ENCODE measurements at regions not wholly inside any gene's neighbourhood (a gene's known extent, or its start where the extent isn't known, plus 50 kb on each side); places are given as distances from the start of the nearest gene placed in this dataset.

DNA sequence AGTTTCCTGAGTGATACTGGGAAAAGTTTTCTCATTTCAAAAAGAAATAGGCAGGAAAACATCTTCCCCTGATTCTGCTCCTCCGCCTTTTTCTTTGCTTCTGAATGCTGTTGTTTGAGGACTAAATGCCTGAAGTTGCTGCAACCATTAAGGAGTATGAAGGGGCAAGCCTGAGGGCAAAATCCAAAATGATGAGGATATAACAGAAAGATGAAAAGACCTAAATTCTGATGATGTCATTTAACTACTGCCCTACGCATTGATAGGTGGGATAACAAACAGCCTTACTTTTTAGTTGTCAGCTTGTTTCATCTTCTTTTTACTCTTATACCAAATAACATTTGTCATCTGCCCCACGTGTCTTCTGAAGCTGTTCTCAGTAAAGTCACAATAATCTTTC is 474.6 kb upstream of the MMS22L start:
- intact Hi-C loops (cut with micrococcal nuclease) = no loop called here
- TF ChIP-seq EZH2 (IDR thresholded peaks at IDR 0.05; ENCODE audit: borderline replicate concordance, insufficient read depth, low read depth, low read length, poor library complexity, severe bottlenecking) = no peak
- TF ChIP-seq, protein P1, sequence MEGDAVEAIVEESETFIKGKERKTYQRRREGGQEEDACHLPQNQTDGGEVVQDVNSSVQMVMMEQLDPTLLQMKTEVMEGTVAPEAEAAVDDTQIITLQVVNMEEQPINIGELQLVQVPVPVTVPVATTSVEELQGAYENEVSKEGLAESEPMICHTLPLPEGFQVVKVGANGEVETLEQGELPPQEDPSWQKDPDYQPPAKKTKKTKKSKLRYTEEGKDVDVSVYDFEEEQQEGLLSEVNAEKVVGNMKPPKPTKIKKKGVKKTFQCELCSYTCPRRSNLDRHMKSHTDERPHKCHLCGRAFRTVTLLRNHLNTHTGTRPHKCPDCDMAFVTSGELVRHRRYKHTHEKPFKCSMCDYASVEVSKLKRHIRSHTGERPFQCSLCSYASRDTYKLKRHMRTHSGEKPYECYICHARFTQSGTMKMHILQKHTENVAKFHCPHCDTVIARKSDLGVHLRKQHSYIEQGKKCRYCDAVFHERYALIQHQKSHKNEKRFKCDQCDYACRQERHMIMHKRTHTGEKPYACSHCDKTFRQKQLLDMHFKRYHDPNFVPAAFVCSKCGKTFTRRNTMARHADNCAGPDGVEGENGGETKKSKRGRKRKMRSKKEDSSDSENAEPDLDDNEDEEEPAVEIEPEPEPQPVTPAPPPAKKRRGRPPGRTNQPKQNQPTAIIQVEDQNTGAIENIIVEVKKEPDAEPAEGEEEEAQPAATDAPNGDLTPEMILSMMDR (IDR thresholded peaks at IDR 0.05) = no peak
- H3K27me3 ChIP-seq (replicated peaks in 1 of 4; ENCODE audit: control extremely low read depth in 1 of 4, control insufficient read depth in 3 of 4, insufficient read depth in 4 of 4, low read length in 3 of 4) = no peaks in the 10 kb centered on the region
- Mint-ChIP-seq H3K9me3 (ENCODE audit: insufficient read depth) (no peaks in the 10 kb centered on the region), H3K4me1 (no peaks in the 10 kb centered on the region), H3K4me3 (no peak overlapping the region), H3K27me3 (no peaks in the 10 kb centered on the region), H3K27ac (no peak overlapping the region)
- no peak overlapping the region for H3K27ac ChIP-seq (ENCODE audit: low read length in 2 of 2)
- H3K36me3 ChIP-seq (replicated peaks in 1 of 2; ENCODE audit: control extremely low read depth in 1 of 2, control insufficient read depth in 1 of 2, extremely low read depth in 1 of 2, insufficient read depth in 2 of 2, low read length in 1 of 2) = no peaks in the 10 kb centered on the region
- WGBS (ENCODE audit: insufficient coverage) = 69% methylated on average over 2 of the region's 3 CpGs
- ChIA-PET CTCF (no interaction called here), POLR2A (no interaction called here)
- no peak overlapping the region for H2AFZ ChIP-seq (ENCODE audit: insufficient read depth, low read depth, low read length, poor library complexity, severe bottlenecking)
- H3K79me2 ChIP-seq (ENCODE audit: control insufficient read depth, insufficient read depth, low read length) = no peaks in the 10 kb centered on the region
- H3K9ac ChIP-seq (ENCODE audit: low read length) = no peak overlapping the region
- no peaks in the 10 kb centered on the region for H4K20me1 ChIP-seq (ENCODE audit: control insufficient read depth, insufficient read depth, low read length, poor library complexity, severe bottlenecking)
- no peak overlapping the region for H3K4me3 ChIP-seq (ENCODE audit: control extremely low read depth in 1 of 5, extremely low read depth in 1 of 5, insufficient read depth in 1 of 5, low read depth in 2 of 5, low read length in 4 of 5)
- H3K4me1 ChIP-seq (ENCODE audit: control insufficient read depth in 2 of 2, insufficient read depth in 2 of 2, low read length in 2 of 2) = no peaks in the 10 kb centered on the region
- ATAC-seq (ENCODE audit: low read depth) (no peak), DNase-seq (no peak)
- H3K9me3 ChIP-seq (ENCODE audit: control extremely low read depth in 1 of 3, control insufficient read depth in 2 of 3, insufficient read depth in 1 of 3, low read length in 2 of 3) = peaks cover 0 to 9% (median 0%) of the 10 kb centered on the region in 3 donors
- no peak overlapping the region for H3K4me2 ChIP-seq (replicated peaks; ENCODE audit: low read depth, low read length, poor library complexity, severe bottlenecking)

DNA sequence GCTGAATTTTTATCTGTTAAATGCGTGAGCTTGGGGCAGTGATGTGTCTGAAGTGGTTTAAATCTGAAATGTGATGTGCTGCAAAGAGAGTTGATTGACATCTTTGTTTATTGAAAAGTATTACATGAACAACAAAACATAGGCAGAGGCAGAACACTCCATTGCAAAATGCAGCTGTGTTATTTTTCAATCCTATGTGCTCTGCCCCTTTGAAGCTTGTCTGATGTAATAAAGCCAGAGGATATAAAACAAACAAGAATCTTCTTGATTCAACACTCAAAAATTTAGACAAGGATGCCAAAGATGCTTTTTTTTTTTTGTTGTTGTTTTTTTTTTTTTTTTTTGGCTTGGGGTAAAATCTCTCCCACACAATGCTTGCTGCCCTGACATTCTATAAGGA is 482.4 kb upstream of the MMS22L start:
- no peaks in the 10 kb centered on the region for H3K4me1 ChIP-seq (ENCODE audit: control insufficient read depth in 2 of 2, insufficient read depth in 2 of 2, low read length in 2 of 2)
- no peak overlapping the region for H2AFZ ChIP-seq (ENCODE audit: insufficient read depth, low read depth, low read length, poor library complexity, severe bottlenecking)
- intact Hi-C loops (cut with micrococcal nuclease) = no loop called here
- H3K36me3 ChIP-seq (replicated peaks in 1 of 2; ENCODE audit: control extremely low read depth in 1 of 2, control insufficient read depth in 1 of 2, extremely low read depth in 1 of 2, insufficient read depth in 2 of 2, low read length in 1 of 2) = no peaks in the 10 kb centered on the region
- H3K9me3 Mint-ChIP-seq (ENCODE audit: insufficient read depth) = no peaks in the 10 kb centered on the region
- no peak overlapping the region for H3K4me3 Mint-ChIP-seq
- no peak overlapping the region for H3K4me2 ChIP-seq (replicated peaks; ENCODE audit: low read depth, low read length, poor library complexity, severe bottlenecking)
- H3K9ac ChIP-seq (ENCODE audit: low read length) = no peak overlapping the region
- no peak for TF ChIP-seq EZH2 (IDR thresholded peaks at IDR 0.05; ENCODE audit: borderline replicate concordance, insufficient read depth, low read depth, low read length, poor library complexity, severe bottlenecking)
- TF ChIP-seq, protein P1 (IDR thresholded peaks at IDR 0.05) = no peak
- POLR2A ChIA-PET = no interaction called here
- no peaks in the 10 kb centered on the region for H3K27me3 Mint-ChIP-seq
- H3K4me1 Mint-ChIP-seq = no peaks in the 10 kb centered on the region
- no peaks in the 10 kb centered on the region for H3K27me3 ChIP-seq (replicated peaks in 1 of 4; ENCODE audit: control extremely low read depth in 1 of 4, control insufficient read depth in 3 of 4, insufficient read depth in 4 of 4, low read length in 3 of 4)
- no peaks in the 10 kb centered on the region for H4K20me1 ChIP-seq (ENCODE audit: control insufficient read depth, insufficient read depth, low read length, poor library complexity, severe bottlenecking)
- DNase-seq (no peak), ATAC-seq (ENCODE audit: low read depth) (no peak)
- WGBS (ENCODE audit: insufficient coverage) = no CpG with 5 or more reads among the region's 1 CpG
- H3K27ac ChIP-seq (ENCODE audit: low read length in 2 of 2) = no peak overlapping the region
- no peak overlapping the region for H3K27ac Mint-ChIP-seq
- CTCF ChIA-PET = no interaction called here
- no peaks in the 10 kb centered on the region for H3K79me2 ChIP-seq (ENCODE audit: control insufficient read depth, insufficient read depth, low read length)
- no peaks in the 10 kb centered on the region for H3K9me3 ChIP-seq (ENCODE audit: control extremely low read depth in 1 of 3, control insufficient read depth in 2 of 3, insufficient read depth in 1 of 3, low read length in 2 of 3)
- H3K4me3 ChIP-seq (ENCODE audit: control extremely low read depth in 1 of 5, extremely low read depth in 1 of 5, insufficient read depth in 1 of 5, low read depth in 2 of 5, low read length in 4 of 5) = no peak overlapping the region

All from B cell (primary cell).